Effector memory CD8-positive, alpha-beta T cell (primary cell): ENCODE measurements at regions not wholly inside any gene's neighbourhood (a gene's known extent, or its start where the extent isn't known, plus 50 kb on each side); places are given as distances from the start of the nearest gene placed in this dataset.

ENCODE experiments used
- ATAC-seq: fragments of 150-1000 bp; cut with Tn5 transposase; replicated peaks from 2 replicates; pipeline ENCODE4 v1.10.0; 2021; ENCODE audit warnings: mild to moderate bottlenecking, moderate library complexity
- DNase-seq, 3 experiments: peaks; one replicate each; pipeline ENCODE4 v3.0.0; 2021
- H3K27ac Mint-ChIP-seq, 2 donors: one replicate each; pipeline ENCODE4 v1.8.0; 2022; ENCODE audit warnings: mild to moderate bottlenecking in 2 of 2, mixed read lengths in 2 of 2, moderate library complexity in 2 of 2
- H3K27me3 Mint-ChIP-seq, 2 donors: one replicate each; pipeline ENCODE4 v1.8.0; 2022; ENCODE audit warnings: mixed read lengths in 2 of 2
- H3K36me3 Mint-ChIP-seq: one replicate; pipeline ENCODE4 v1.8.0; 2022; ENCODE audit warnings: mild to moderate bottlenecking, moderate library complexity, mixed read lengths; ENCODE audit not compliant: insufficient read depth
- H3K4me1 Mint-ChIP-seq, 2 donors: one replicate each; pipeline ENCODE4 v1.8.0; 2022; ENCODE audit warnings: low read depth in 2 of 2, mixed read lengths in 2 of 2
- H3K4me3 Mint-ChIP-seq, 2 donors: one replicate each; pipeline ENCODE4 v1.8.0; 2022; ENCODE audit warnings: mild to moderate bottlenecking in 2 of 2, mixed read lengths in 2 of 2, moderate library complexity in 2 of 2
- H3K9me3 Mint-ChIP-seq, 2 donors: one replicate each; pipeline ENCODE4 v1.8.0; 2022; ENCODE audit warnings: mixed read lengths in 2 of 2

- Mint-ChIP-seq H3K36me3 (no peaks in the 10 kb centered on the region), H3K27me3 (peaks cover 8 to 11% of the 10 kb centered on the region in 2 donors), H3K4me1 (peaks cover 12 to 14% of the 10 kb centered on the region in 2 donors), H3K4me3 (no peak overlapping the region), H3K27ac (no peak overlapping the region), H3K9me3 (no peaks in the 10 kb centered on the region)
- DNase-seq (no peak), ATAC-seq (no peak)
Observed at GRCh38 chr6:14711704-14712379, 534.0 kb upstream of the JARID2 start.

- Mint-ChIP-seq H3K27me3 (peaks cover 0 to under 1% of the 10 kb centered on the region in 2 donors), H3K36me3 (no peaks in the 10 kb centered on the region), H3K4me3 (no peak overlapping the region), H3K4me1 (peaks cover 23 to 25% of the 10 kb centered on the region in 2 donors), H3K9me3 (peaks cover 3 to 7% of the 10 kb centered on the region in 2 donors), H3K27ac (no peak overlapping the region)
- DNase-seq (no peak), ATAC-seq (no peak)
Observed at GRCh38 chr6:14713008-14713960, 532.6 kb upstream of the JARID2 start.

GRCh38 chr6:14713966-14714631 is 531.8 kb upstream of the JARID2 start:
- H3K4me1 Mint-ChIP-seq: peaks cover 23 to 25% of the 10 kb centered on the region in 2 donors
- DNase-seq (no peak), ATAC-seq (no peak)
- no peaks in the 10 kb centered on the region for H3K36me3 Mint-ChIP-seq
- H3K9me3 Mint-ChIP-seq: peaks cover 3 to 7% of the 10 kb centered on the region in 2 donors
- H3K27ac Mint-ChIP-seq: no peak overlapping the region
- H3K27me3 Mint-ChIP-seq: no peaks in the 10 kb centered on the region
- H3K4me3 Mint-ChIP-seq: no peak overlapping the region

GRCh38 chr6:14715076-14715475 is 530.8 kb upstream of the JARID2 start:
- ATAC-seq (no peak), DNase-seq (no peak)
- Mint-ChIP-seq H3K36me3 (no peaks in the 10 kb centered on the region), H3K9me3 (peaks cover 3 to 7% of the 10 kb centered on the region in 2 donors), H3K27ac (no peak overlapping the region), H3K4me1 (peaks cover 23 to 29% of the 10 kb centered on the region in 2 donors), H3K27me3 (no peaks in the 10 kb centered on the region), H3K4me3 (no peak overlapping the region)

- no peaks in the 10 kb centered on the region for H3K36me3 Mint-ChIP-seq
- no peak for ATAC-seq
- H3K4me1 Mint-ChIP-seq: peaks cover 17 to 26% of the 10 kb centered on the region in 2 donors
- H3K4me3 Mint-ChIP-seq: peak overlapping the region; percentile 59 to 62
- H3K27ac Mint-ChIP-seq: no peak overlapping the region
- H3K9me3 Mint-ChIP-seq: peaks cover 3 to 7% of the 10 kb centered on the region in 2 donors
- no peak for DNase-seq
- no peaks in the 10 kb centered on the region for H3K27me3 Mint-ChIP-seq
Observed at GRCh38 chr6:14716499-14717146, 529.2 kb upstream of the JARID2 start.

- H3K27ac Mint-ChIP-seq: peak overlapping the region; percentile 44 to 59
- peaks cover 17 to 26% of the 10 kb centered on the region in 2 donors for H3K4me1 Mint-ChIP-seq
- DNase-seq: peak; percentile 30 to 39 (median 35)
- ATAC-seq: peak; percentile 100
- H3K36me3 Mint-ChIP-seq: no peaks in the 10 kb centered on the region
- H3K9me3 Mint-ChIP-seq: peaks cover 3 to 7% of the 10 kb centered on the region in 2 donors
- no peaks in the 10 kb centered on the region for H3K27me3 Mint-ChIP-seq
- peak overlapping the region; percentile 59 to 62 for H3K4me3 Mint-ChIP-seq
Observed at GRCh38 chr6:14717307-14717706, 528.6 kb upstream of the JARID2 start.

GRCh38 chr6:14718861-14719260 is 527.0 kb upstream of the JARID2 start:
- Mint-ChIP-seq H3K36me3 (no peaks in the 10 kb centered on the region), H3K9me3 (peaks cover 5 to 7% of the 10 kb centered on the region in 2 donors), H3K27me3 (no peaks in the 10 kb centered on the region), H3K4me1 (peaks cover 32 to 36% of the 10 kb centered on the region in 2 donors), H3K4me3 (no peak overlapping the region), H3K27ac (peak overlapping the region in 1 of 2 donors; percentile 61)
- no peak for ATAC-seq
- no peak for DNase-seq

GRCh38 chr6:14719270-14719669 is 526.6 kb upstream of the JARID2 start:
- Mint-ChIP-seq H3K4me3 (peak overlapping the region in 1 of 2 donors; percentile 26), H3K4me1 (peaks cover 35 to 36% of the 10 kb centered on the region in 2 donors), H3K27ac (peak overlapping the region in 1 of 2 donors; percentile 61), H3K36me3 (no peaks in the 10 kb centered on the region), H3K9me3 (peaks cover 5 to 7% of the 10 kb centered on the region in 2 donors), H3K27me3 (no peaks in the 10 kb centered on the region)
- no peak for DNase-seq
- no peak for ATAC-seq

GRCh38 chr6:14720411-14721102 is 525.3 kb upstream of the JARID2 start:
- H3K27ac Mint-ChIP-seq: no peak overlapping the region
- peaks cover 32 to 36% of the 10 kb centered on the region in 2 donors for H3K4me1 Mint-ChIP-seq

GRCh38 chr6:14721103-14721758 is 524.6 kb upstream of the JARID2 start:
- ATAC-seq: no peak
- Mint-ChIP-seq H3K36me3 (no peaks in the 10 kb centered on the region), H3K9me3 (peaks cover 5 to 7% of the 10 kb centered on the region in 2 donors), H3K4me1 (peaks cover 32% of the 10 kb centered on the region in 2 donors), H3K27ac (peak overlapping the region in 1 of 2 donors; percentile 71), H3K27me3 (no peaks in the 10 kb centered on the region), H3K4me3 (no peak overlapping the region)
- DNase-seq: no peak

More at GRCh38 chr6:14720411-14721102, 525.3 kb upstream of the JARID2 start:
- ATAC-seq (no peak), DNase-seq (no peak)
- H3K9me3 Mint-ChIP-seq: peaks cover 5 to 7% of the 10 kb centered on the region in 2 donors
- no peak overlapping the region for H3K4me3 Mint-ChIP-seq
- H3K27me3 Mint-ChIP-seq: no peaks in the 10 kb centered on the region
- no peaks in the 10 kb centered on the region for H3K36me3 Mint-ChIP-seq

- no peak for ATAC-seq
- Mint-ChIP-seq H3K27ac (peak overlapping the region in 1 of 2 donors; percentile 71), H3K27me3 (no peaks in the 10 kb centered on the region), H3K4me3 (no peak overlapping the region), H3K36me3 (no peaks in the 10 kb centered on the region), H3K9me3 (peaks cover 5 to 7% of the 10 kb centered on the region in 2 donors), H3K4me1 (peaks cover 25 to 26% of the 10 kb centered on the region in 2 donors)
- DNase-seq: no peak
Observed at GRCh38 chr6:14722001-14722562, 523.8 kb upstream of the JARID2 start.

GRCh38 chr6:14722704-14723103 is 523.2 kb upstream of the JARID2 start:
- ATAC-seq (peak; percentile 78), DNase-seq (no peak)
- H3K27ac Mint-ChIP-seq: peak overlapping the region; percentile 20 to 44
- no peaks in the 10 kb centered on the region for H3K27me3 Mint-ChIP-seq
- peaks cover 19 to 20% of the 10 kb centered on the region in 2 donors for H3K4me1 Mint-ChIP-seq
- no peaks in the 10 kb centered on the region for H3K36me3 Mint-ChIP-seq
- H3K9me3 Mint-ChIP-seq: peaks cover 2 to 3% of the 10 kb centered on the region in 2 donors
- no peak overlapping the region for H3K4me3 Mint-ChIP-seq
